GM18951 (cell line): ENCODE measurements at regions not wholly inside any gene's neighbourhood (a gene's known extent, or its start where the extent isn't known, plus 50 kb on each side); places are given as distances from the start of the nearest gene placed in this dataset.
"Not testable (repeated sequence)": the region's sequence is repeated elsewhere in the genome, so short reads cannot be mapped to it uniquely, and the experiment has no call there.

Experiments
- POLR2A ChIP-seq: IDR thresholded peaks from 4 replicates; pipeline ENCODE4 v1.6.1; 2011; ENCODE audit warnings: mild to moderate bottlenecking; ENCODE audit not compliant: insufficient read length, insufficient read depth; ENCODE audit errors: extremely low read depth
- in situ Hi-C: fragments of 300-500 bp; cut with MboI; formaldehyde crosslinking; loops from one replicate; pipeline ENCODE4 v1.12.0; 2022; ENCODE audit warnings: low sequenced_read_pairs, mixed read lengths, inconsistent platforms; ENCODE audit not compliant: unreplicated experiment

GRCh38 chr2:180790891-180791290 lies 189.5 kb upstream of the UBE2E3 start:
- no peak for TF ChIP-seq POLR2A
- in situ Hi-C loops = no loop called here

- TF ChIP-seq POLR2A = no peak
- in situ Hi-C loops = no loop called here
Observed at GRCh38 chr2:180787330-180787729, 193.1 kb upstream of the UBE2E3 start.

- in situ Hi-C loops = no loop called here
- TF ChIP-seq POLR2A = no peak
Observed at GRCh38 chr2:180781276-180781675, 199.1 kb upstream of the UBE2E3 start.

GRCh38 chr2:180778291-180778690 lies 202.1 kb upstream of the UBE2E3 start:
- TF ChIP-seq POLR2A = no peak
- in situ Hi-C loops = no loop called here

- in situ Hi-C loops = no loop called here
- TF ChIP-seq POLR2A = no peak
Observed at GRCh38 chr2:180776921-180777320, 203.5 kb upstream of the UBE2E3 start.

- in situ Hi-C loops = no loop called here
- TF ChIP-seq POLR2A = no peak
Observed at GRCh38 chr2:180775711-180776110, 204.7 kb upstream of the UBE2E3 start.

DNA sequence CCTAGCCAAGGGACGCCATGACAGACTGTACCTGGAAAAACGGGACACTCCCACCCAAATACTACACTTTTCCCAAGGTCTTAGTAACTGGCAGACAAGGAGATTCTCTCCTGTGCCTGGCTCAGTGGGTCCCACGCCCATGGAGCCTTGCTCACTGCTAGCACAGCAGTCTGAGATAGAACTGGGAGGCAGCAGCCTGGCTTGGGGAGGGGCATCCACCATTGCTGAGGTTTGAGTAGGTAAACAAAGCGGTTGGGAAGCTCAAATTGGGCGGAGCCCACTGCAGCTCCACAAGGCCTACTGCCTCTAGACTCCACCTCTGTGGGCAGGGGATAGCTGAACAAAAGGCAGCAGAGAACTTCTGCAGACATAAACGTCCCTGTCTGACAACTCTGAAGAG lies 215.1 kb upstream of the UBE2E3 start:
- in situ Hi-C loops = not testable (repeated sequence)

DNA sequence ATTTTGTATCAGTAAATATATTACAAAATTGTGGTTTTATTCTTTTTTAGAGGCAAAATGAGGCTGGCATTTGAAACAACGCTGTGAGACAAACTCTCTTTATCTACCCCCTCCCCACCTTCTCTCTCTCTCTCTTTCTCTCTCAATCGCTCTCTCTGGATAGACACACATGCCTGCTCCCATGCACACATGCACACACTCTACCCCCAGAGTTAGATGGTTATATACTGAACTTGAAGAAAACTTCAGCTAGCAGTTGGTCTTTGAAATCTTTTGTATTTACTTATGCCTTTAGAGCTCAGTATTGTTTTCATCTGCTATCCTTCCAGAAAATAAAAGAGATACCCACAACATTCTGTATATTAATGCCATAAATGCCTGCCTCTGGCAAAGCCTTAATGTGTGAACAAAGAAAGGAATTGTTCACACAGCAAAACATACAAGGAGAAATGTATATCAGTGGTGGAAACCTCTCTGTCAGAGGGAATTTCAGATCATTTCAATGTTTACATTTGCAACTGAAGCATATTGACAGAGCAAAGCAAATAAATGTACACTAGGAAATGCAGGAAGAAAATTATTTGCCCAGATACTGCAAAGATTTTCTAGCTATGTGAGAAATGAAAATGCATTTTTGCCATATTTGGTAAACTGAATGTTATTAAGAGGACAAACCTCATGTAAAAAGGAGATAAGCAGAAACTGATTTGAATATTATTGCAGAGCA lies 217.0 kb upstream of the UBE2E3 start:
- no peak for TF ChIP-seq POLR2A
- in situ Hi-C loops = no loop called here

DNA sequence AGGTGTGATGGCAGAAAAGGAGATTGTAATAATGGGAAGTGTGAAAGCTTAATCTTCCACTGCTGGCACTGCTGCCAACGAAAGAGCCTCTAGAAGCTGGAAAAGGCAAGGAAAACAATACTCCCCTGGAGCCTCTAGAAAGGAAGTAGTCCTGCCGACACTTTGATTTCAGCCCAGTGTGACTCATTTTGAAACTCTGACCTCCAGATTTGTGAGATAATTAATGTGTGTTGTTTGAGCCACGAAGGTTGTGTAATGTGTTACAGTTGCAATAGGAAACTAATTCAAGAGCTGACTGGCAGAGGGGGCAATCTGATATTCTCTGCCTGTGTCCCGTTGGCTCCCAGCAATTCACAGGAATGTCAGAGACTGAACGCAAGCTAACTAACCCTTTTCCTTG lies 219.2 kb upstream of the UBE2E3 start:
- in situ Hi-C loops = no loop called here
- no peak for TF ChIP-seq POLR2A

GRCh38 chr2:180759631-180760030 lies 220.8 kb upstream of the UBE2E3 start:
- no peak for TF ChIP-seq POLR2A
- in situ Hi-C loops = no loop called here

DNA sequence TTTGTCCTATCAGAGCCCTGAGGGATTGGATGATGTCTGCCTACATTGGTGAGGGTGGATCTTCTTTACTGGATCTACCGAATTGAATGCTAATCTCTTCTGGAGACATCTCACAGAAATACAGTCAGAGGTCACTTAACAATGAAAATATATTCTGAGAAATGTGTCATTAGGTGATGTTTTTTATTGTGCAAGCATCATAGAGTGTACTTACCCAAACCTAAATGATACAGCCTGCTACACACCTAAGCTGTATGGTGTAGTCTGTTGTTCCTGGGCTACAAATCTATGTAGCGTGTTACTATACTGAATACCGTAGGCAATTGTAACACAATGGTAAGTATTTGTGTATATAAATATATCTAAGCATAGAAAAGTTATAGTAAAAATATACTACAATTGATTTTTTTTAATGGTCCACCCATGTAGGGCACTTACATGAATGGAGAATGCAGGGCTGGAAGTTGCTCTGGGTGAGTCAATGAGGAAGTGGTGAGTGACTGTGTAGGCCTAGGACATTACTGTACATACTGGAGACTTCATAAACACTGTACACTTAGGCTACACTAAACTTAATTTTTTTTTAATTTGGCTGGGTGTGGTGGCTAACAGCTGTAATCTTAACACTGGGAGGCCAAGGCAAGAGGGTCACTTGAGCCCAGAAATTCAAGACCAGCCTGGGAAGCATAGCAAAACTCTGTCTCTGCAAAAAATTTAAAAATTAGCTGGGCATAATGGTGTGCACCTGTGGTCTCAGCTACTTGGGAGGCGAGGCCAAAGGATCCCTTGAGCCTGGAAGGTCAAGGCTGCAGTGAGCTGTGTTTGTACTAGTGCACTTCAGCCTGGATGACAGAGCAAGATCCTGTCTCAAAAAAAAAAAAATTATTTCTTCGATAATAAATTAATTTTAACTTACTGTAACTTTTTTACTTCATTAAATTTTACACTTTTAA lies 226.3 kb upstream of the UBE2E3 start:
- TF ChIP-seq POLR2A = no peak
- in situ Hi-C loops = no loop called here

DNA sequence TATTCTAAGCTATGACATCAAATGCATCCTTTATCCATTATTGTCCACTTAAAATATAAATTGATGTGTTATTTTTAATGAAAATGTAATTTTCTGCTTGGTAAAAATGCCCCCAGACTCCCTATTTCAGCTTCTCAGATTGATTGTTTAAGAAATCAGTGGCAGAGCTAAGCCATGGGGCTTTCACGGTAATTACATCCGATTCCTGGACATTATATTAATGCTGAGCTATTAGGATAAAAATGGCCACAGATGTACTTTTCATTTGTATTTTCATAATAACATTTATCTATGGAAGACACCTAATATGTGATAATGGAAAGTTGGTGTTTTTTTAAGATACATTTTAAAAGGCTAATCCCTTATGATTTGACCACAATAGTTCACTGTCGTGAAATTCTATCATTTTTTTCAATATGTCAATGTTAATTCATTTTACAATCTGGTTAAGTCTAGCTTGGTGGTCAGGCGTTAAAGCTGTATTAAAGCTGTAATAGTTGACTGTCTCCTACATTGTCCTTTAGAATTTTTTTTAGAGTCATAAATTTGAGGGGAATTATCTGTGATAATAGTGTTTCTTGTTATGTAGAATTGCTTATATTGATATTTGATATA lies 229.0 kb upstream of the UBE2E3 start:
- no peak for TF ChIP-seq POLR2A

DNA sequence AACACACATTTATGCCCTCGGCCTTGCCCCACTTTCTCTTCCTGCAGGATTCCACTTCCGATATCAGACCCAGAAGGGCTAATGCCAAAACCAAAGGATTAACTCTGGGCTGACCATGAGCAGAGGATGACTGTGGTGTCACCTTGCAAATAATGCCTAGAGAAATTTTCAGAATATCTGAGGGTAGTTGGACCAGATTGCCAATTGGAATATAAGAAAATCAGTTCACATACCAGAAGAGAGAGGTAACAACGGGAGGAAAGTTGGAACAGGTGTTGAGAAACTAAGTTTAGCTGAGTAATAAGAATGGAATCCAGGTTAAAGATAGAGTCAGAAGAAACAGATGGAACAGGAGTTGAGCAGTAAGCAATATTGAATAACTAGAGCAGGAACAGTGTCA lies 232.7 kb upstream of the UBE2E3 start:
- in situ Hi-C loops = no loop called here
- TF ChIP-seq POLR2A = no peak

More for the DNA sequence above, 229.0 kb upstream of the UBE2E3 start:
- in situ Hi-C loops = no loop called here
